Right renal pelvis (tissue), 4 donors: ENCODE measurements at regions not wholly inside any gene's neighbourhood (a gene's known extent, or its start where the extent isn't known, plus 50 kb on each side); places are given as distances from the start of the nearest gene placed in this dataset.
A peak's percentile ranks its signal among the peaks of the same experiment; 100 is the strongest.

Source experiments
- DNase-seq, 4 donors: peaks; one replicate each; pipeline ENCODE4 v3.0.0-alpha.2; 2013; ENCODE audit warnings: low read depth in 4 of 4, low spot score in 3 of 4, missing footprints in 1 of 4

- DNase-seq: no peak
Measured at GRCh38 chr1:216830424-216831210, 107.4 kb upstream of the ESRRG start.

- no peak for DNase-seq
Measured at GRCh38 chr1:216827251-216827650, 104.0 kb upstream of the ESRRG start.

GRCh38 chr1:216826646-216827045, 103.4 kb upstream of the ESRRG start:
- no peak for DNase-seq

- DNase-seq: no peak
Measured at GRCh38 chr1:216826214-216826613, 103.0 kb upstream of the ESRRG start.

GRCh38 chr1:216825557-216825956, 102.3 kb upstream of the ESRRG start:
- DNase-seq: no peak

GRCh38 chr1:216824511-216824910, 101.3 kb upstream of the ESRRG start:
- DNase-seq: no peak

GRCh38 chr1:216823731-216824130, 100.5 kb upstream of the ESRRG start:
- DNase-seq: no peak

- DNase-seq: no peak
Measured at GRCh38 chr1:216822480-216822879, 99.3 kb upstream of the ESRRG start.

GRCh38 chr1:216820345-216820744, 97.1 kb upstream of the ESRRG start:
- no peak for DNase-seq

- no peak for DNase-seq
Measured at GRCh38 chr1:216818284-216818683, 95.1 kb upstream of the ESRRG start.

- peak; percentile 31 to 76 (median 62) for DNase-seq
Measured at GRCh38 chr1:216815260-216816131, 92.3 kb upstream of the ESRRG start.

GRCh38 chr1:216814576-216815259, 91.5 kb upstream of the ESRRG start:
- no peak for DNase-seq

GRCh38 chr1:216812966-216813365, 89.7 kb upstream of the ESRRG start:
- no peak for DNase-seq

- DNase-seq: no peak
Measured at GRCh38 chr1:216809649-216810048, 86.4 kb upstream of the ESRRG start.

- no peak for DNase-seq
Measured at GRCh38 chr1:216807696-216808095, 84.5 kb upstream of the ESRRG start.

- no peak for DNase-seq
Measured at GRCh38 chr1:216805953-216806352, 82.7 kb upstream of the ESRRG start.

- no peak for DNase-seq
Measured at GRCh38 chr1:216805233-216805632, 82.0 kb upstream of the ESRRG start.

- no peak for DNase-seq
Measured at GRCh38 chr1:216804111-216804510, 80.9 kb upstream of the ESRRG start.

GRCh38 chr1:216794586-216794985, 71.4 kb upstream of the ESRRG start:
- no peak for DNase-seq

GRCh38 chr1:216793973-216794372, 70.7 kb upstream of the ESRRG start:
- DNase-seq: no peak

GRCh38 chr1:216793303-216793702, 70.1 kb upstream of the ESRRG start:
- DNase-seq: no peak
